ENCODE measurements at regions not wholly inside any gene's neighbourhood (a gene's known extent, or its start where the extent isn't known, plus 50 kb on each side); places are given as distances from the start of the nearest gene placed in this dataset.

GRCh38 chr1:228958121-228958520, 222.8 kb downstream of the RHOU start:
- TF ChIP-seq POLR2AphosphoS5 (IDR thresholded peaks at IDR 0.05): no peak
- TF ChIP-seq CTCF (IDR thresholded peaks at IDR 0.05): no peak
